ENCODE measurements at regions not wholly inside any gene's neighbourhood (a gene's known extent, or its start where the extent isn't known, plus 50 kb on each side); places are given as distances from the start of the nearest gene placed in this dataset.

DNA sequence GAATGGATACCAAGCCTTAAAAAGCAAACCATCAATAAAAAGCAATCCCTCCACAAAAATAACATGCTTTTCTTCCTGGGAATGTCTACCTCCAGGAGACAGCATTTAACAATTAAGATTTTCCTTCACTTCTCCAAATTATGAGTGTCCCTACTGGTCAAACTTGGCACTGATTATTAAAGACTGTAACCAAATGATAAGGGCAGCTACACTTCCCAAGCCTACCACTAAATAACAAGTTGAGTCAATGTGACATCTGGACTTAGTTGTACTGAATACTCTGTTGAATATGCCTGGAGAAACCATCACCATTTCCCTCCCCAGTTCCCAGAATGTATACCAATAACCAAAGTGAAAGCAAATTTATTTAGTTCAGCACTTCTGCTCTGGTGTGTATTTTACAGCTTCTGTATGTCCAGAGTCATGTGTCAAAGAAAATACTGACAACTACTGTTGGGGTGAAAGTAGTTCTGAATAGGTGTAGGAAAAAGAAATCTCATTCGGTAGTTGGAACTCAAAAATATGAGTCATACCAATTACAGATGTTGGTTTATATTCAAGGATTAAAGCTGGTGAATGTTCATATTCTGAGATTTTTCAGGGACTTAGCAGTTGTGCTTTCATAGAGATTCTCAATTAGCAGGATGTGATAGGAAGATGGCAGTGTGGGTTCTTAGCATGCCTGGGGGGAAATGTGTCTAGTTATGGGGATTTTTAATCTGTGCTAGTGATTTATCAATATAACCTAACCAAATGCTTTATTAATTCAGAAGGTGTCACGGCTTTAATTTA lies 1291.6 kb upstream of the GYPC start:
- TF ChIP-seq, protein P1, sequence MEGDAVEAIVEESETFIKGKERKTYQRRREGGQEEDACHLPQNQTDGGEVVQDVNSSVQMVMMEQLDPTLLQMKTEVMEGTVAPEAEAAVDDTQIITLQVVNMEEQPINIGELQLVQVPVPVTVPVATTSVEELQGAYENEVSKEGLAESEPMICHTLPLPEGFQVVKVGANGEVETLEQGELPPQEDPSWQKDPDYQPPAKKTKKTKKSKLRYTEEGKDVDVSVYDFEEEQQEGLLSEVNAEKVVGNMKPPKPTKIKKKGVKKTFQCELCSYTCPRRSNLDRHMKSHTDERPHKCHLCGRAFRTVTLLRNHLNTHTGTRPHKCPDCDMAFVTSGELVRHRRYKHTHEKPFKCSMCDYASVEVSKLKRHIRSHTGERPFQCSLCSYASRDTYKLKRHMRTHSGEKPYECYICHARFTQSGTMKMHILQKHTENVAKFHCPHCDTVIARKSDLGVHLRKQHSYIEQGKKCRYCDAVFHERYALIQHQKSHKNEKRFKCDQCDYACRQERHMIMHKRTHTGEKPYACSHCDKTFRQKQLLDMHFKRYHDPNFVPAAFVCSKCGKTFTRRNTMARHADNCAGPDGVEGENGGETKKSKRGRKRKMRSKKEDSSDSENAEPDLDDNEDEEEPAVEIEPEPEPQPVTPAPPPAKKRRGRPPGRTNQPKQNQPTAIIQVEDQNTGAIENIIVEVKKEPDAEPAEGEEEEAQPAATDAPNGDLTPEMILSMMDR (IDR thresholded peaks at IDR 0.05): no peak
- no peak for TF ChIP-seq POLR2A (IDR thresholded peaks at IDR 0.05)

Measured in right lobe of liver (tissue), 4 donors.